ENCODE measurements at regions not wholly inside any gene's neighbourhood (a gene's known extent, or its start where the extent isn't known, plus 50 kb on each side); places are given as distances from the start of the nearest gene placed in this dataset.
"Not testable (repeated sequence)": the region's sequence is repeated elsewhere in the genome, so short reads cannot be mapped to it uniquely, and the experiment has no call there.

- ChIA-PET POLR2A (ENCODE audit: low non-redundant PET) (no interaction called here), CTCF (no interaction called here)
- TF ChIP-seq CTCF (conservative IDR thresholded peaks at IDR 0.05; ENCODE audit: low read depth): no peak
- no peak for DNase-seq (ENCODE audit: low spot score)
- no peak overlapping the region for H3K27ac ChIP-seq
Measured at GRCh38 chr12:88856201-88856600, 275.9 kb upstream of the KITLG start.

- TF ChIP-seq CTCF (conservative IDR thresholded peaks at IDR 0.05; ENCODE audit: low read depth): no peak
- ChIA-PET POLR2A (ENCODE audit: low non-redundant PET) (no interaction called here), CTCF (interaction anchor here (0.6 kb wide), 1 partner anchor 108 kb away, joined by 3 read pairs; no protein-coding TSS in a partner anchor)
- H3K27ac ChIP-seq: no peak overlapping the region
- no peak for DNase-seq (ENCODE audit: low spot score)
Measured at GRCh38 chr12:88855301-88855700, 275.0 kb upstream of the KITLG start.

- TF ChIP-seq CTCF (conservative IDR thresholded peaks at IDR 0.05; ENCODE audit: low read depth): no peak
- H3K27ac ChIP-seq: peak overlapping the region; percentile 80
- DNase-seq (ENCODE audit: low spot score): peak; percentile 91
- CTCF ChIA-PET: interaction anchor here (0.7 kb wide), 1 partner anchor 493 kb away, joined by 3 read pairs; no protein-coding TSS in a partner anchor
- POLR2A ChIA-PET (ENCODE audit: low non-redundant PET): no interaction called here
Measured at GRCh38 chr12:88854260-88854659, 274.0 kb upstream of the KITLG start.

- H3K27ac ChIP-seq; POLR2A ChIA-PET (ENCODE audit: low non-redundant PET); DNase-seq (ENCODE audit: low spot score); CTCF ChIA-PET: not testable (repeated sequence)
Measured at GRCh38 chr12:88847246-88847645, 267.0 kb upstream of the KITLG start.

GRCh38 chr12:88844426-88844825 is 264.2 kb upstream of the KITLG start:
- CTCF ChIA-PET: interaction anchor here (0.6 kb wide), 1 partner anchor 523 kb away, joined by 5 read pairs; no protein-coding TSS in a partner anchor
- no peak for TF ChIP-seq CTCF (conservative IDR thresholded peaks at IDR 0.05; ENCODE audit: low read depth)
- DNase-seq (ENCODE audit: low spot score): no peak
- no peak overlapping the region for H3K27ac ChIP-seq
- POLR2A ChIA-PET (ENCODE audit: low non-redundant PET): no interaction called here

- DNase-seq (ENCODE audit: low spot score): no peak
- no peak for TF ChIP-seq CTCF (conservative IDR thresholded peaks at IDR 0.05; ENCODE audit: low read depth)
- CTCF ChIA-PET: no interaction called here
- no peak overlapping the region for H3K27ac ChIP-seq
- POLR2A ChIA-PET (ENCODE audit: low non-redundant PET): no interaction called here
Measured at GRCh38 chr12:88842314-88842713, 262.0 kb upstream of the KITLG start.

- TF ChIP-seq CTCF (conservative IDR thresholded peaks at IDR 0.05; ENCODE audit: low read depth): no peak
- POLR2A ChIA-PET (ENCODE audit: low non-redundant PET): no interaction called here
- DNase-seq (ENCODE audit: low spot score): no peak
- H3K27ac ChIP-seq: no peak overlapping the region
- CTCF ChIA-PET: no interaction called here
Measured at GRCh38 chr12:88839486-88839885, 259.2 kb upstream of the KITLG start.
